B cell (primary cell): ENCODE measurements at regions not wholly inside any gene's neighbourhood (a gene's known extent, or its start where the extent isn't known, plus 50 kb on each side); places are given as distances from the start of the nearest gene placed in this dataset.

Experiments
- ATAC-seq: fragments of 200-7000 bp; cut with Tn5 transposase; one replicate; pipeline ENCODE4 v1.10.0; 2021; ENCODE audit warnings: low read depth, mild to moderate bottlenecking, moderate number of reproducible peaks, moderate library complexity
- CTCF ChIA-PET: fragments of 350-600 bp; sonication (Branson Sonifier 250); formaldehyde crosslinking; loops from one replicate; lab custom pipeline; 2021; ENCODE audit warnings: antibody characterized with exemption, inconsistent platforms; lab: Charles Lee
- POLR2A ChIA-PET: fragments of 350-600 bp; sonication (Branson Sonifier 250); formaldehyde crosslinking; loops from one replicate; lab custom pipeline; 2021; ENCODE audit warnings: antibody characterized with exemption; lab: Charles Lee
- DNase-seq: peaks from one replicate; pipeline ENCODE4 v3.0.0; 2013
- H2AFZ ChIP-seq: 2 replicates; pipeline ENCODE4 v1.6.1; 2012; ENCODE audit warnings: mild to moderate bottlenecking, low read depth, low read length; ENCODE audit not compliant: insufficient read depth, poor library complexity, severe bottlenecking
- H3K27ac ChIP-seq, 2 donors: 1 replicate in 1 of 2; 2 replicates in 1 of 2; pipeline ENCODE4 v1.5.1; 2012 to 2013; ENCODE audit warnings: low read length in 2 of 2, mild to moderate bottlenecking in 2 of 2, moderate library complexity in 1 of 2
- H3K27me3 ChIP-seq, 4 experiments: fragments of 200-600 bp in 1 of 4; sonication (generic) in 1 of 4; replicated peaks in 1 of 4; 1 replicate in 2 of 4; 2 replicates in 2 of 4; pipeline versions ENCODE4 v1.6.1 to v1.7.0; 2013 to 2016; ENCODE audit warnings: low read length in 3 of 4, mild to moderate bottlenecking in 2 of 4, mixed read lengths in 1 of 4, moderate library complexity in 1 of 4; ENCODE audit not compliant: insufficient read depth in 4 of 4, control insufficient read depth in 3 of 4; ENCODE audit errors: control extremely low read depth in 1 of 4
- H3K36me3 ChIP-seq, 2 experiments: replicated peaks in 1 of 2; 1 replicate in 1 of 2; 2 replicates in 1 of 2; pipeline versions ENCODE4 v1.6.1 to v1.7.1; 2013; ENCODE audit warnings: low read length in 1 of 2; ENCODE audit not compliant: insufficient read depth in 2 of 2, control insufficient read depth in 1 of 2; ENCODE audit errors: control extremely low read depth in 1 of 2, extremely low read depth in 1 of 2
- H3K4me1 ChIP-seq, 2 donors: fragments of 200-600 bp in 1 of 2; sonication (generic) in 1 of 2; 1 replicate in 1 of 2; 2 replicates in 1 of 2; pipeline versions ENCODE4 v1.5.1 to v1.6.1; 2013 to 2017; ENCODE audit warnings: low read length in 2 of 2; ENCODE audit not compliant: control insufficient read depth in 2 of 2, insufficient read depth in 2 of 2
- H3K4me2 ChIP-seq: replicated peaks from 2 replicates; pipeline ENCODE3; 2012; ENCODE audit warnings: mild to moderate bottlenecking, low read depth, low read length; ENCODE audit not compliant: poor library complexity, severe bottlenecking
- H3K4me3 ChIP-seq, 5 experiments: fragments of 200-600 bp in 1 of 5; sonication (generic) in 1 of 5; 1 replicate in 3 of 5; 2 replicates in 2 of 5; pipeline versions ENCODE4 v1.5.1 to v1.7.0; 2011 to 2016; ENCODE audit warnings: low read length in 4 of 5, mild to moderate bottlenecking in 4 of 5, low read depth in 2 of 5, control low read depth in 1 of 5, moderate library complexity in 1 of 5; ENCODE audit not compliant: insufficient read depth in 1 of 5; ENCODE audit errors: control extremely low read depth in 1 of 5, extremely low read depth in 1 of 5
- H3K79me2 ChIP-seq: fragments of 200-600 bp; sonication (generic); one replicate; pipeline ENCODE4 v1.6.0; 2016; ENCODE audit warnings: low read length; ENCODE audit not compliant: control insufficient read depth, insufficient read depth
- H3K9ac ChIP-seq: fragments of 200-600 bp; sonication (generic); 2 replicates; pipeline ENCODE4 v1.6.1; 2017; ENCODE audit warnings: mild to moderate bottlenecking, low read length, moderate library complexity
- H3K9me3 ChIP-seq, 3 donors: one replicate each; pipeline versions ENCODE4 v1.6.1 to v1.7.1; 2013; ENCODE audit warnings: low read length in 2 of 3; ENCODE audit not compliant: control insufficient read depth in 2 of 3, insufficient read depth in 1 of 3; ENCODE audit errors: control extremely low read depth in 1 of 3
- H4K20me1 ChIP-seq: 2 replicates; pipeline ENCODE4 v1.6.0; 2012; ENCODE audit warnings: mild to moderate bottlenecking, low read length; ENCODE audit not compliant: insufficient read depth, control insufficient read depth, poor library complexity, severe bottlenecking
- H3K27ac Mint-ChIP-seq: one replicate; pipeline ENCODE4 v1.8.0; 2021; ENCODE audit warnings: mixed read lengths
- H3K27me3 Mint-ChIP-seq: one replicate; pipeline ENCODE4 v1.8.0; 2021; ENCODE audit warnings: mixed read lengths
- H3K4me1 Mint-ChIP-seq: one replicate; pipeline ENCODE4 v1.8.0; 2021; ENCODE audit warnings: mixed read lengths
- H3K4me3 Mint-ChIP-seq: one replicate; pipeline ENCODE4 v1.8.0; 2021; ENCODE audit warnings: mixed read lengths
- H3K9me3 Mint-ChIP-seq: one replicate; pipeline ENCODE4 v1.8.0; 2022; ENCODE audit warnings: mixed read lengths; ENCODE audit not compliant: insufficient read depth
- CTCF ChIP-seq: fragments of 200-600 bp; IDR thresholded peaks from one replicate; pipeline ENCODE4 v1.8.0; 2022; ENCODE audit warnings: antibody characterized with exemption, mild to moderate bottlenecking
- EZH2 ChIP-seq: IDR thresholded peaks from 2 replicates; pipeline ENCODE4 v1.6.1; 2012; ENCODE audit warnings: borderline replicate concordance, low read depth, mild to moderate bottlenecking, moderate library complexity, low read length; ENCODE audit not compliant: insufficient read depth, poor library complexity, severe bottlenecking
- WGBS: methylation state at CpG from one replicate; pipeline ENCODE4 v1.1.5; 2013; ENCODE audit warnings: missing lambda C conversion rate; ENCODE audit not compliant: insufficient coverage; 5-methylcytosine and 5-hydroxymethylcytosine counted together
- intact Hi-C: fragments of 100-400 bp; cut with micrococcal nuclease; formaldehyde crosslinking; loops from one replicate; pipeline ENCODE4 v1.10.0; 2022

- Histone ChIP-seq H3K9ac (no peak overlapping the region), H4K20me1 (no peaks in the 10 kb centered on the region), H3K36me3 (no peaks in the 10 kb centered on the region), H3K4me3 (no peak overlapping the region), H3K4me2 (no peak overlapping the region), H3K27ac (no peak overlapping the region), H3K4me1 (no peaks in the 10 kb centered on the region), H3K27me3 (peaks cover 0 to 7% (median 0%) of the 10 kb centered on the region in 4 experiments), H2AFZ (no peak overlapping the region), H3K79me2 (no peaks in the 10 kb centered on the region), H3K9me3 (no peaks in the 10 kb centered on the region)
- ATAC-seq = no peak
- ChIA-PET CTCF (interaction anchor here (0.7 to 3.1 kb wide), 9 partner anchors 12 to 624 kb away, joined by 3 to 15 read pairs (median 3); no protein-coding TSS in a partner anchor), POLR2A (no interaction called here)
- peaks cover 17% of the 10 kb centered on the region for H3K27me3 Mint-ChIP-seq
- WGBS = 89% methylated on average over 3 of the region's 7 CpGs
- H3K27ac Mint-ChIP-seq = no peak overlapping the region
- H3K4me1 Mint-ChIP-seq = no peaks in the 10 kb centered on the region
- DNase-seq = no peak
- H3K4me3 Mint-ChIP-seq = no peak overlapping the region
- TF ChIP-seq CTCF = no peak
- intact Hi-C loops = no loop called here
- no peaks in the 10 kb centered on the region for H3K9me3 Mint-ChIP-seq
These were observed 139.5 kb upstream of the NABP1 start for GRCh38 chr2:191538334-191538903.

GRCh38 chr2:191539068-191539467, 138.9 kb upstream of the NABP1 start:
- H3K4me1 Mint-ChIP-seq = no peaks in the 10 kb centered on the region
- TF ChIP-seq EZH2 = no peak
- peak; percentile 61 for TF ChIP-seq CTCF
- Histone ChIP-seq H3K9me3 (no peaks in the 10 kb centered on the region), H2AFZ (no peak overlapping the region), H4K20me1 (no peaks in the 10 kb centered on the region), H3K4me3 (no peak overlapping the region), H3K36me3 (no peaks in the 10 kb centered on the region), H3K4me1 (no peaks in the 10 kb centered on the region), H3K27ac (no peak overlapping the region), H3K9ac (no peak overlapping the region), H3K79me2 (no peaks in the 10 kb centered on the region), H3K4me2 (no peak overlapping the region), H3K27me3 (peaks cover 0 to 7% (median 0%) of the 10 kb centered on the region in 4 experiments)
- no CpG with 5 or more reads among the region's 2 CpGs for WGBS
- H3K27ac Mint-ChIP-seq = no peak overlapping the region
- H3K27me3 Mint-ChIP-seq = peaks cover 17% of the 10 kb centered on the region
- CTCF ChIA-PET = interaction anchor here (0.6 to 3.1 kb wide), 12 partner anchors 13 to 624 kb away, joined by 3 to 15 read pairs (median 3); no protein-coding TSS in a partner anchor
- H3K9me3 Mint-ChIP-seq = no peaks in the 10 kb centered on the region
- POLR2A ChIA-PET = no interaction called here
- ATAC-seq (no peak), DNase-seq (peak; percentile 10)
- intact Hi-C loops = no loop called here
- no peak overlapping the region for H3K4me3 Mint-ChIP-seq
